Endodermal cell (in vitro differentiated cells): ENCODE measurements at regions not wholly inside any gene's neighbourhood (a gene's known extent, or its start where the extent isn't known, plus 50 kb on each side); places are given as distances from the start of the nearest gene placed in this dataset.
"Not testable (repeated sequence)": the region's sequence is repeated elsewhere in the genome, so short reads cannot be mapped to it uniquely, and the experiment has no call there.

ENCODE experiments used
- DNase-seq: peaks from one replicate; pipeline ENCODE4 v3.0.0-alpha.2; 2017
- H3K27ac ChIP-seq: 2 replicates; pipeline ENCODE4 v1.5.1; 2013; ENCODE audit warnings: mild to moderate bottlenecking, low read depth, low read length, moderate library complexity
- H3K27me3 ChIP-seq: 2 replicates; pipeline ENCODE4 v1.6.1; 2013; ENCODE audit warnings: mild to moderate bottlenecking, low read length, moderate library complexity; ENCODE audit not compliant: insufficient read depth, control insufficient read depth, poor library complexity, severe bottlenecking
- H3K36me3 ChIP-seq: 2 replicates; pipeline ENCODE4 v1.7.0; 2013; ENCODE audit warnings: mild to moderate bottlenecking, low read length, moderate library complexity; ENCODE audit not compliant: control insufficient read depth, insufficient read depth
- H3K4me1 ChIP-seq: one replicate; pipeline ENCODE4 v1.7.0; 2013; ENCODE audit warnings: low read length; ENCODE audit not compliant: control insufficient read depth, insufficient read depth
- H3K4me3 ChIP-seq: 2 replicates; pipeline ENCODE4 v1.5.1; 2013; ENCODE audit warnings: mild to moderate bottlenecking, low read length, moderate library complexity
- H3K9ac ChIP-seq: 2 replicates; pipeline ENCODE4 v1.6.1; 2013; ENCODE audit warnings: mild to moderate bottlenecking, low read length, moderate library complexity; ENCODE audit not compliant: poor library complexity, severe bottlenecking; ENCODE audit errors: extremely low read depth
- H3K9me3 ChIP-seq: 2 replicates; pipeline ENCODE4 v1.6.1; 2013; ENCODE audit warnings: mild to moderate bottlenecking, low read length, moderate library complexity; ENCODE audit not compliant: control insufficient read depth
- H3K27ac Mint-ChIP-seq: 2 replicates; pipeline ENCODE4 v1.8.0; 2020; ENCODE audit warnings: mixed read lengths
- H3K27me3 Mint-ChIP-seq: 2 replicates; pipeline ENCODE4 v1.8.0; 2021; ENCODE audit warnings: mild to moderate bottlenecking, mixed read lengths; ENCODE audit not compliant: insufficient read depth
- H3K36me3 Mint-ChIP-seq: 2 replicates; pipeline ENCODE4 v1.8.0; 2020; ENCODE audit warnings: low read depth, mixed read lengths
- H3K4me1 Mint-ChIP-seq: 2 replicates; pipeline ENCODE4 v1.8.0; 2020; ENCODE audit warnings: mixed read lengths
- H3K4me3 Mint-ChIP-seq: 2 replicates; pipeline ENCODE4 v1.8.0; 2020; ENCODE audit warnings: mild to moderate bottlenecking, moderate library complexity, mixed read lengths
- H3K9me3 Mint-ChIP-seq: 2 replicates; pipeline ENCODE4 v1.8.0; 2020; ENCODE audit warnings: mild to moderate bottlenecking, mixed read lengths
- CTCF ChIP-seq: fragments of 200-600 bp; sonication (generic); conservative IDR thresholded peaks from 2 replicates; pipeline ENCODE4 v1.5.0; 2021; ENCODE audit warnings: antibody characterized with exemption, mild to moderate bottlenecking
- WGBS, 2 experiments: methylation state at CpG; one replicate each; pipeline versions ENCODE4 v1.1.5 to v1.1.7; 2013; ENCODE audit warnings: missing lambda C conversion rate in 2 of 2, mixed read lengths in 1 of 2; ENCODE audit not compliant: insufficient coverage in 1 of 2, insufficient read length in 1 of 2; 5-methylcytosine and 5-hydroxymethylcytosine counted together

- no peaks in the 10 kb centered on the region for H3K36me3 ChIP-seq
- WGBS, 2 experiments = 98 to 100% methylated on average over 1 to 3 of the region's 3 CpGs
- no peaks in the 10 kb centered on the region for H3K4me1 ChIP-seq
- peaks cover 17% of the 10 kb centered on the region for H3K36me3 Mint-ChIP-seq
- no peak overlapping the region for H3K4me3 Mint-ChIP-seq
- H3K27ac ChIP-seq = no peak overlapping the region
- H3K27ac Mint-ChIP-seq = no peak overlapping the region
- no peaks in the 10 kb centered on the region for H3K27me3 ChIP-seq
- H3K4me1 Mint-ChIP-seq = no peaks in the 10 kb centered on the region
- peaks cover 31% of the 10 kb centered on the region for H3K9me3 ChIP-seq
- H3K4me3 ChIP-seq = no peak overlapping the region
- no peaks in the 10 kb centered on the region for H3K27me3 Mint-ChIP-seq
- no peak for DNase-seq
- TF ChIP-seq CTCF = no peak
- peaks cover 30% of the 10 kb centered on the region for H3K9me3 Mint-ChIP-seq
- no peak overlapping the region for H3K9ac ChIP-seq
These were observed 162.6 kb upstream of the NAMPT start for GRCh38 chr7:106447318-106447847.

GRCh38 chr7:106445366-106445765 lies 160.6 kb upstream of the NAMPT start:
- not testable (repeated sequence) for H3K36me3 Mint-ChIP-seq, H3K27ac Mint-ChIP-seq, H3K4me1 Mint-ChIP-seq, H3K27ac ChIP-seq, DNase-seq, H3K36me3 ChIP-seq, H3K27me3 Mint-ChIP-seq, H3K4me3 ChIP-seq, H3K9ac ChIP-seq, H3K4me1 ChIP-seq, H3K27me3 ChIP-seq, H3K4me3 Mint-ChIP-seq
- peaks cover 13% of the 10 kb centered on the region for H3K9me3 ChIP-seq
- peaks cover 16% of the 10 kb centered on the region for H3K9me3 Mint-ChIP-seq

GRCh38 chr7:106444068-106444655 lies 159.4 kb upstream of the NAMPT start:
- H3K27ac ChIP-seq = no peak overlapping the region
- H3K4me1 Mint-ChIP-seq = no peaks in the 10 kb centered on the region
- peaks cover 16% of the 10 kb centered on the region for H3K9me3 Mint-ChIP-seq
- TF ChIP-seq CTCF = no peak
- no peak for DNase-seq
- no peak overlapping the region for H3K4me3 ChIP-seq
- H3K27me3 Mint-ChIP-seq = no peaks in the 10 kb centered on the region
- no peaks in the 10 kb centered on the region for H3K27me3 ChIP-seq
- H3K9me3 ChIP-seq = peaks cover 13% of the 10 kb centered on the region
- H3K36me3 ChIP-seq = no peaks in the 10 kb centered on the region
- 94% methylated on average over 1 of the region's 1 CpG; no CpG with 5 or more reads in 1 of the 2 experiments for WGBS, 2 experiments
- no peak overlapping the region for H3K27ac Mint-ChIP-seq
- H3K4me1 ChIP-seq = no peaks in the 10 kb centered on the region
- peaks cover 4% of the 10 kb centered on the region for H3K36me3 Mint-ChIP-seq
- H3K4me3 Mint-ChIP-seq = no peak overlapping the region
- H3K9ac ChIP-seq = no peak overlapping the region

- Histone ChIP-seq H3K4me3 (no peak overlapping the region), H3K27me3 (no peaks in the 10 kb centered on the region), H3K9ac (no peak overlapping the region), H3K9me3 (peaks cover 8% of the 10 kb centered on the region), H3K4me1 (no peaks in the 10 kb centered on the region), H3K27ac (no peak overlapping the region), H3K36me3 (no peaks in the 10 kb centered on the region)
- Mint-ChIP-seq H3K4me3 (no peak overlapping the region), H3K27ac (no peak overlapping the region), H3K36me3 (peaks cover 6% of the 10 kb centered on the region), H3K9me3 (peaks cover 23% of the 10 kb centered on the region), H3K4me1 (no peaks in the 10 kb centered on the region), H3K27me3 (no peaks in the 10 kb centered on the region)
- DNase-seq = no peak
- no peak for TF ChIP-seq CTCF
- WGBS, 2 experiments = 92% methylated on average over 4 of the region's 4 CpGs; no CpG with 5 or more reads in 1 of the 2 experiments
These were observed 158.4 kb upstream of the NAMPT start for GRCh38 chr7:106443156-106443555.
